Thoracic aorta (tissue), 2 donors: ENCODE measurements at regions not wholly inside any gene's neighbourhood (a gene's known extent, or its start where the extent isn't known, plus 50 kb on each side); places are given as distances from the start of the nearest gene placed in this dataset.

ENCODE experiments used
- ATAC-seq: fragments of 150-250 bp; one replicate; pipeline ENCODE4 v1.8.0; 2017; ENCODE audit warnings: low read depth; ENCODE audit not compliant: insufficient number of reproducible peaks, low FRiP score
- DNase-seq: peaks from one replicate; pipeline ENCODE4 v3.0.0-alpha.2; 2020; ENCODE audit warnings: low spot score
- H3K27ac ChIP-seq, 2 donors: fragments of 200-600 bp; sonication (generic); 1 replicate in 1 of 2; 2 replicates in 1 of 2; pipeline ENCODE4 v1.5.1; 2016; ENCODE audit warnings: mild to moderate bottlenecking in 2 of 2, moderate library complexity in 2 of 2
- H3K27me3 ChIP-seq: fragments of 200-600 bp; sonication (generic); replicated peaks from 2 replicates; pipeline ENCODE4 v1.6.0; 2016; ENCODE audit warnings: mild to moderate bottlenecking; ENCODE audit not compliant: insufficient read depth
- H3K36me3 ChIP-seq: fragments of 200-600 bp; sonication (generic); one replicate; pipeline ENCODE4 v1.5.1; 2016
- H3K4me1 ChIP-seq, 2 donors: fragments of 200-600 bp; sonication (generic); 1 replicate in 1 of 2; 2 replicates in 1 of 2; pipeline versions ENCODE4 v1.5.1 to v1.6.0; 2016; ENCODE audit warnings: low read depth in 2 of 2, mild to moderate bottlenecking in 1 of 2; ENCODE audit not compliant: control insufficient read depth in 1 of 2
- H3K4me3 ChIP-seq: fragments of 200-600 bp; sonication (generic); 2 replicates; pipeline ENCODE4 v1.5.1; 2016; ENCODE audit warnings: mild to moderate bottlenecking
- H3K9me3 ChIP-seq: fragments of 200-600 bp; sonication (generic); 2 replicates; pipeline ENCODE4 v1.5.1; 2016
- TF ChIP-seq, protein P1 (sequence below): fragments of 200-600 bp; sonication (generic); IDR thresholded peaks from one replicate; pipeline ENCODE4 v1.5.1; 2019; ENCODE audit warnings: antibody characterized with exemption

DNA sequence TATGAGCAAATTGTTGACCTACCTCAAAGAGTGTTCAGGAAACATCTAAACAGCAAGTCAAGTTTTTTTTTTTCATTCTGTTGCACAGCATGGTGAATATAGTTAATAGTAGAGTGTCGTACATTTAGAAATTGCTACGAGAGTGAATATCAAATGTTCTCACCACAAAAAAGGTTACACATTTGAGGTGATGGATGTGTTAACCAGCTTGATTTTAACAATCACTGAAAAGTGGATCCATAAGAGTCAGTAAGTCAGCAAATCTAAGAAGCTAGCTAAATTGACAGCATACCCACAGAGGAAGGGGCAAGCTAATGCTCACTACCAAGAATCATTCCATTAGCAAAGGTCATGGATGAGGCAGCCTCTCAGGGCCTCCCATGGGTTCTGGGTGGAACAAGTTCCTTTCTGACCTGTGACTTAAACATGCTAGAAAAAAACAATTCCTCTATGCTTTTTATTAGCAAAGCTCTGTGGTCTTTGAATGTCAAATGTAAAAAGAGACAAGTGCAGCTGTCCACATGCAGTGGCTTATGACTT, 235.4 kb upstream of the CCDC179 start:
- Histone ChIP-seq H3K4me1 (no peaks in the 10 kb centered on the region), H3K36me3 (no peaks in the 10 kb centered on the region), H3K27ac (no peak overlapping the region), H3K4me3 (no peak overlapping the region), H3K27me3 (no peaks in the 10 kb centered on the region), H3K9me3 (no peaks in the 10 kb centered on the region)
- no peak for ATAC-seq
- TF ChIP-seq, protein P1, sequence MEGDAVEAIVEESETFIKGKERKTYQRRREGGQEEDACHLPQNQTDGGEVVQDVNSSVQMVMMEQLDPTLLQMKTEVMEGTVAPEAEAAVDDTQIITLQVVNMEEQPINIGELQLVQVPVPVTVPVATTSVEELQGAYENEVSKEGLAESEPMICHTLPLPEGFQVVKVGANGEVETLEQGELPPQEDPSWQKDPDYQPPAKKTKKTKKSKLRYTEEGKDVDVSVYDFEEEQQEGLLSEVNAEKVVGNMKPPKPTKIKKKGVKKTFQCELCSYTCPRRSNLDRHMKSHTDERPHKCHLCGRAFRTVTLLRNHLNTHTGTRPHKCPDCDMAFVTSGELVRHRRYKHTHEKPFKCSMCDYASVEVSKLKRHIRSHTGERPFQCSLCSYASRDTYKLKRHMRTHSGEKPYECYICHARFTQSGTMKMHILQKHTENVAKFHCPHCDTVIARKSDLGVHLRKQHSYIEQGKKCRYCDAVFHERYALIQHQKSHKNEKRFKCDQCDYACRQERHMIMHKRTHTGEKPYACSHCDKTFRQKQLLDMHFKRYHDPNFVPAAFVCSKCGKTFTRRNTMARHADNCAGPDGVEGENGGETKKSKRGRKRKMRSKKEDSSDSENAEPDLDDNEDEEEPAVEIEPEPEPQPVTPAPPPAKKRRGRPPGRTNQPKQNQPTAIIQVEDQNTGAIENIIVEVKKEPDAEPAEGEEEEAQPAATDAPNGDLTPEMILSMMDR: no peak
- no peak for DNase-seq

DNA sequence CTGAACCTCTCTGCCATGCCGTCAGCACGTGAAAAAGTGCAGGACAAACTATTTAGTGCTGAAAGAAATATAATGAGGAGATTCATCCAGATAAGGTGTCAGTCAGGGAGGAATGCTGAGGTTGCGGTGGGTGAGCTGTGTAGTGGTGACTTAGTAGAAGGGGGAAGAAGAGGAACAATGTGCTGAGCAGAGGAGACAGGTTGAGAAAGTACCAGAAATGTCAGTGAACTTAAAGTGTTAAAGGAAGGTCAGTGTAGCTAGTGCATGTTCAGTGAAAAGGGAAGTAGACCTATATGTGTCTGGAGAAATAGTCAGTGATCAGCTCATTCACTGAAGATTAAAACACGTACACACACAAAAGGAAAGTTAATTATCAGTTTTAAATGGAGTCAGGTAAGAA, 237.6 kb upstream of the CCDC179 start:
- Histone ChIP-seq H3K9me3 (no peaks in the 10 kb centered on the region), H3K27me3 (no peaks in the 10 kb centered on the region), H3K4me3 (no peak overlapping the region), H3K27ac (no peak overlapping the region), H3K4me1 (no peaks in the 10 kb centered on the region), H3K36me3 (no peaks in the 10 kb centered on the region)
- TF ChIP-seq, protein P1: no peak
- ATAC-seq: no peak
- DNase-seq: no peak

DNA sequence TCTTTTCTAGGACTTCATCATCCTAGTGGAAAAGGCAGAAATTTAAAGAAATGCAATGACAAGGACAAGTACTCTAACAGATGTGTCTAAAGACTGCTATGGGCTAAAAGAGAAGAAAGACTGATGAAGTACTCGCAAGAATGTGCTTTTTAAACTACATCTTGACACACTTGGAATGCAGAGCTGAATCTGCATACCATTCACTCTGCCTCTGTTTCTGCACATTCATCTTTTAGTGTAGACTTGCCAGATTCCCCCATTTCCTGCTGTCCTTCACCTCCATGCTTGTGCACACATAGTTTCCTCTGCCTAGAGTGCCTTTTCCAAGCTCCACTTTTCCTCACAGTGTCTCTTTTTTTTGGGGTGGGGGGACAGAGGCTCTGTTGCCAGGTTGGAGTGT, 239.0 kb upstream of the CCDC179 start:
- no peaks in the 10 kb centered on the region for H3K27me3 ChIP-seq
- no peak overlapping the region for H3K27ac ChIP-seq
- TF ChIP-seq, protein P1: no peak
- H3K9me3 ChIP-seq: no peaks in the 10 kb centered on the region
- DNase-seq (no peak), ATAC-seq (no peak)
- no peaks in the 10 kb centered on the region for H3K36me3 ChIP-seq
- no peaks in the 10 kb centered on the region for H3K4me1 ChIP-seq
- H3K4me3 ChIP-seq: no peak overlapping the region

DNA sequence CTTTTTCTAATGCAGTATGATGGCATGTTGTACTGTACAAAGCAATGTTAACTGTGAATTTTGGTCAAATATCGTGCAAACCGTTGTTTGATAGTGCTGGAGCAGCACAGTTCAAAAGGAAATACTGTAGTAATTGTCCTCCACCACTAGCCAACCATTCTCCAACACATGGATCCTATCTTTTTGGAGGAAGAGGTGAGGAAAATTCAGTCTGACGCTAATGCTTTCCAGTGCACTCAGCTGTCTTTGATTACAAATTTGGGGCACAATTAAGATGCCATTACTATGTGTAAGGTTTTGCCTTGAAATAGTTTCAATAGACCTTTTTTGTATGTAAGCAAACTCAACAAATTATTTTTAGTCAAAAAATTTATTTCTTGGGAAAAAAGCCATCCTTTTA, 240.5 kb upstream of the CCDC179 start:
- Histone ChIP-seq H3K4me3 (no peak overlapping the region), H3K9me3 (no peaks in the 10 kb centered on the region), H3K27me3 (no peaks in the 10 kb centered on the region), H3K27ac (no peak overlapping the region), H3K4me1 (no peaks in the 10 kb centered on the region), H3K36me3 (no peaks in the 10 kb centered on the region)
- TF ChIP-seq, protein P1: no peak
- no peak for DNase-seq
- ATAC-seq: no peak

DNA sequence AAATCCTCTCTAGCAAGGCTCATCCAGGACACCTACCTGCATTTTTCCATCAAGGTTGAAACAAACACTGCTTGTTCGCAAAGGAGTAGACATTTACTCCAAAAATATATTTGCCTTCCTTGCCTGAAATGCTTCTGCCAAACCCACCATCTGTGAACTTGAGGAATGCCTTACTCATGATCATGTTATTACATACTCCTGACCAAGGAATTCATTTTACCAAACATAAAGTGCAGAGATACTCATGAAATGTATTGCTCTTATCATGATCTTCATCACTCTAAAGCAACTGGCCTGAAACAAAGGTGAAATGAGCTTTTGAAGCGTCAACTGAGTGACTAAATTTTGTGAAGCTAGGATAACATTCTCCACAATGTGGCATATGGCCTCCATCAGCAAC, 243.1 kb upstream of the CCDC179 start:
- ATAC-seq (no peak), DNase-seq (no peak)
- Histone ChIP-seq H3K4me1 (no peaks in the 10 kb centered on the region), H3K4me3 (no peak overlapping the region), H3K36me3 (no peaks in the 10 kb centered on the region), H3K27ac (no peak overlapping the region), H3K27me3 (no peaks in the 10 kb centered on the region), H3K9me3 (no peaks in the 10 kb centered on the region)
- TF ChIP-seq, protein P1: no peak
